ENCODE measurements at regions not wholly inside any gene's neighbourhood (a gene's known extent, or its start where the extent isn't known, plus 50 kb on each side); places are given as distances from the start of the nearest gene placed in this dataset.
A peak's percentile ranks its signal among the peaks of the same experiment; 100 is the strongest.

DNA sequence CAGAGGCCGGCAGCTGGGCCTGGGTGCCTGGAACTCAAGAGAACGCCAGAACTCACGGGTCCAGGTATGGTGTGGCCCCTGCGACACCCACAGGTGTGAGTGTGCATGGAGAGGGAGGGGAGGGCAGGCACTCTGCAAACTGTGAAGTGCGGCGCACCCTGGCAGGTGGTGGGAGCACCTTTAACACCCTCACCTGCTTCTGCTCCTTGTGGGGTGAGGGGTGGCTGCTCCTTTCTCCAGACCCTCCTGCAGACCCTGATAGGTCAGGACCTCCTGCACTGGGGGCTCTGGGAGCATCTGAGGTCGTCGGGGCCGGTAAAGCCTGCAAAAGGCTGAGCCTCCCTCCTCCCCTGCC is 324.7 kb upstream of the SFSWAP start:
- H3K9ac ChIP-seq (replicated peaks in 1 of 4; ENCODE audit: extremely low read depth in 1 of 4, low read depth in 3 of 4, low read length in 3 of 4) = no peak overlapping the region
- TF ChIP-seq, protein P1, sequence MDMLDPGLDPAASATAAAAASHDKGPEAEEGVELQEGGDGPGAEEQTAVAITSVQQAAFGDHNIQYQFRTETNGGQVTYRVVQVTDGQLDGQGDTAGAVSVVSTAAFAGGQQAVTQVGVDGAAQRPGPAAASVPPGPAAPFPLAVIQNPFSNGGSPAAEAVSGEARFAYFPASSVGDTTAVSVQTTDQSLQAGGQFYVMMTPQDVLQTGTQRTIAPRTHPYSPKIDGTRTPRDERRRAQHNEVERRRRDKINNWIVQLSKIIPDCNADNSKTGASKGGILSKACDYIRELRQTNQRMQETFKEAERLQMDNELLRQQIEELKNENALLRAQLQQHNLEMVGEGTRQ (IDR thresholded peaks at IDR 0.05; ENCODE audit: low read length) = no peak
- TF ChIP-seq NANOG (IDR thresholded peaks at IDR 0.05; ENCODE audit: insufficient read depth, low read depth, low read length, poor library complexity, severe bottlenecking) = no peak

More for the DNA sequence above, 324.7 kb upstream of the SFSWAP start:
- H2BK5ac ChIP-seq (ENCODE audit: low read depth, low read length) = no peak overlapping the region
- peaks cover 0 to 32% (median 5%) of the 10 kb centered on the region in 4 experiments; a peak in 5 of 7 replicates for H3K4me1 ChIP-seq (replicated peaks in 1 of 4; ENCODE audit: control insufficient read depth in 3 of 4, insufficient read depth in 4 of 4, low read length in 3 of 4)
- no peak overlapping the region for H3K23ac ChIP-seq (ENCODE audit: insufficient read length)
- H2BK12ac ChIP-seq (ENCODE audit: low read depth, low read length) = no peak overlapping the region; the same call in 1 of the 2 replicates
- no peak overlapping the region for H2BK120ac ChIP-seq (replicated peaks; ENCODE audit: low read depth, low read length)
- no peak overlapping the region for H4K91ac ChIP-seq (replicated peaks; ENCODE audit: insufficient read length, low read length)
- no peaks in the 10 kb centered on the region for H3K79me1 ChIP-seq (ENCODE audit: low read depth, low read length)
- ChIA-PET CTCF (ENCODE audit: partially characterized antibody) (interaction anchor here (0.6 to 1.3 kb wide), 6 partner anchors 9 to 474 kb away, joined by 3 to 4 read pairs (median 3); no protein-coding TSS in a partner anchor), POLR2A (ENCODE audit: partially characterized antibody) (no interaction called here)
- no peak overlapping the region for H3K4me3 ChIP-seq (ENCODE audit: extremely low read depth in 1 of 4, insufficient read depth in 2 of 4, low read depth in 3 of 4, low read length in 4 of 4)
- WGBS, 2 experiments (ENCODE audit: extremely low coverage in 1 of 2, insufficient coverage in 1 of 2, insufficient read length in 1 of 2, insufficient replicate concordance in 2 of 2, low coverage in 1 of 2, low lambda C conversion rate in 2 of 2, missing lambda C conversion rate in 1 of 2) = 87% methylated on average over 9 of the region's 9 CpGs; no CpG with 5 or more reads in 1 of the 2 experiments
- 0 out of 2 replicates have a peak overlapping the region, but pooled peaks have one; percentile 23 for H2BK20ac ChIP-seq (ENCODE audit: low read length)
- H3K9me3 ChIP-seq (ENCODE audit: insufficient read depth in 2 of 2, low read depth in 1 of 2, low read length in 1 of 2) = no peaks in the 10 kb centered on the region
- H3K56ac ChIP-seq (replicated peaks; ENCODE audit: insufficient read length, low read depth, low read length) = no peak overlapping the region
- H3K27me3 ChIP-seq (replicated peaks in 1 of 4; ENCODE audit: control insufficient read depth in 3 of 4, extremely low read depth in 1 of 4, insufficient read depth in 3 of 4, low read length in 3 of 4) = no peaks in the 10 kb centered on the region; a peak in 2 of 7 replicates
- no peaks in the 10 kb centered on the region for H3K36me3 ChIP-seq (ENCODE audit: control insufficient read depth in 2 of 4, insufficient read depth in 4 of 4, low read length in 3 of 4)
- H3K23me2 ChIP-seq (ENCODE audit: low read depth, low read length) = no peaks in the 10 kb centered on the region
- no peaks in the 10 kb centered on the region for H3K79me2 ChIP-seq (ENCODE audit: control insufficient read depth in 1 of 2, insufficient read depth in 2 of 2, low read length in 2 of 2)
- no peak overlapping the region for H2AK5ac ChIP-seq (ENCODE audit: low read depth, low read length)
- H2AFZ ChIP-seq (ENCODE audit: low read length) = no peak overlapping the region
- H4K8ac ChIP-seq (ENCODE audit: extremely low read depth, insufficient read depth, low read length) = peak overlapping the region; percentile 57
- FAIRE-seq (no peak), DNase-seq (ENCODE audit: low read depth in 1 of 2, low spot score in 2 of 2) (no peak)
- 0 out of 2 replicates have a peak overlapping the region, but pooled peaks have one; percentile 34 for H3K18ac ChIP-seq (ENCODE audit: extremely low read depth, low read length)
- no peak overlapping the region for H2BK15ac ChIP-seq (ENCODE audit: low read length)
- H4K20me1 ChIP-seq (replicated peaks in 1 of 2; ENCODE audit: control insufficient read depth in 1 of 2, insufficient read depth in 2 of 2, low read length in 2 of 2) = peaks cover 0 to 1% of the 10 kb centered on the region in 2 experiments
- no peak overlapping the region for H4K5ac ChIP-seq (ENCODE audit: insufficient read length, low read depth, low read length)
- H3K4ac ChIP-seq (replicated peaks; ENCODE audit: insufficient read length, low read depth, low read length) = no peak overlapping the region
- H3K14ac ChIP-seq (ENCODE audit: insufficient read length) = no peak overlapping the region
- H3K4me2 ChIP-seq (ENCODE audit: insufficient read depth in 1 of 2, low read depth in 2 of 2, low read length in 2 of 2) = no peak overlapping the region
- no peak overlapping the region for H3K27ac ChIP-seq (ENCODE audit: low read depth, low read length)

All from H1 (cell line).